ENCODE measurements at regions not wholly inside any gene's neighbourhood (a gene's known extent, or its start where the extent isn't known, plus 50 kb on each side); places are given as distances from the start of the nearest gene placed in this dataset.

DNA sequence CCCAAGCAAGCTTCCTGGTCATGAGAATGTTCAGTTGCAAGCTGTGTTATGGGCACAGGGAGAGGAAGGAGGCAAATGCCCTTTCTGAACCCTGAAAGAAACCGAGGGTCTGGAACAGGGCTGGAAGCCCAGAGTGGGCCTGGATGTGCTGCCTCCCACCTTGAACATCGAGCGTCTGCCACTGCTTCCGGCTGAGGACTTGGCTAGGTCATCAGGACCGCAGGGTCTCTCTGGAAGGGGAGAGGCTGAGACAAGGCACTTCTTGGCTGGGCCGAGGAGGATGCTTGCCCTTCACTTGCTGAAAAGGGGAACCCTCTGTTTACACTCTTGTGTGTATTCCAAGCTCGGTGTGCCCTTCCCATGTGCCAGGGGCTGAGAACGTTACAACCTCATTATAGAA is 168.0 kb upstream of the C1orf174 start:
- DNase-seq = no peak

DNA sequence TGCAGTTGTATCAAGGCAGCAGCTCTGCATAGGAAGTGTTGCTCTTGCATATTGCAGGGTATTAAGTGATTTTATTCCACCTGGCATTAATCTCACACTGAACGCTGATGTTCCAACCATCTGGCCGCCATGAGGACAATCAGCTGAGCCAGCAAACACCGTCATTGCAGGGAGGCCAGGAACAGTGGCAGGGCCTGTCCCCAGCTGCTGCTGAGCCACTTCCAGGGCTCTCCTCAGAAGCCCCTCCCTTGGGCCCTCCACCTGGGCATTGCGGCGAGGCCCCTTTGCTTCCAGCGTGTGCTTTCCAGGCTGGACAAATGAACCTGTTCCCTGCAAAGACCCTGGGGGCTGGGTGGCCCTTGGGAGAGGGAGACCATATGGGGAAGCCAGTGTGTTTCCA is 171.6 kb upstream of the C1orf174 start:
- DNase-seq = no peak

DNA sequence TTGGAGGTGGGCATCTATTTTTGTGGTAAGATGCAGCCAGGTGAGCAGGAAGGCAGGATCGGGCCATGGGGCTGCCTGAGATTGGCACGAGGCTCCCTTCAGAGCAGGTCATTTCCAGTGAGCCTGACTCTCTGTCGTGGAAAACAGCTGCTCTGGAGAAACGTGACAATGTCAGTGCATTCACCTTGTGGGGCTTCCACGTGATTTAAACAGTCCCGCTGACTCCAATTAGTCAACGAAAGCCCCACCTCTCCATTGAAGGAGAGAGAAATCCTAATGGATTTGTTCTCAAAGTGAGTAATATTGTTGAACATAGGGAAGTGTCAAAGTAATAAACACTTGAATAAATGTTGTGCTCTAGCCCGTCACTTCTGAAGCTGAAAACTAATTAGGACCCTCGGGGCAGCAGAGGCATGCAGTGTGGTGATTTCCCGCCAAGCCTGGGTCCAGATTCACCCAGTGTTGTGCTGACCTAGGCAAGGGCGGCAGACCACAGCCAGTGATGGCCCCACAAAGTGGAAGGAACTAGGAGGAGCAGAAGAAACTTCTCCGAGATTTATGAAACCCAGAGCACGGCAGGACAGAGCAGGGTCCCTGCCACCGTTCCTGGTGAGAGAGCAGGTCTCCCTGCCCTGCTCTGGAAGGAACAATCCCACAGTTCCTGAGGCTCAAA is 172.5 kb upstream of the C1orf174 start:
- no peak for DNase-seq

DNA sequence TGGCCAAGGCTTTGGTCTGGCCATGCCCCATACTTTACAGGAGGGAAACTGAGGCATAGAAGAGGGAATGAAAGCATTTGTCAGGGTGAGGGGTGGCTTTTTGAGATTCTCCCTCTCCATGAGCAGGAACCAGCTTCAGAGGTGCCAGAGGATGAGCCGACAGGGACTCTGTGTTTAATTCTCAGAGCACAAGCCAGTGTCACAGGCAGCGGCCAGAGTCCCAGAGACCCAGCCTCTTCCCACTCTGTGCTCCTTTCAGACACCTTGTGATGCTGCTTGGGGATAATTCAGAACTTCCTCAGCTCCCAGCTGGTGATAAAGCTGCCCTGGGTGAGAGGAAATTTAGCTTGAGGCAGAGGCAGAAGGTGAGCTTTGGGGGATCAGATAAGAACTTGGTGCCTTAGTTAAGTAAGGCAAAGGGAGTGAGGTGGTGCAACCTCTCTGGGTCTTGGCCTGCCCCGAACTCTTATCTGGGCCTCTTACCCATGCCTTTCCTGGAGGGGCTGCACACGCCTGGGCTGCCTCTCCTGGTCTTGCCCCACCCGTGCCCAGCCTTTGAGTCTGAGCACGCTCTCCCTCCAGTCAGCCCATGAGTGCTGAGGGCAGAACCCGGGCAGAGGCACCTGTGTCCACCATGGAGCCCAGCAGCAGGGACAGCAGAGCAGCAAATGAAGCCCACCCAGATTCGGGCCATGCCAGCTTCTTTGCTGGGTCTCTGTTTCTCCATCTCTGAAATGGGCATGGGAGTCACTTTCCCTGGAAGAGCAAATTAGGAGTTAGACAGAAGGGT is 175.6 kb upstream of the C1orf174 start:
- DNase-seq = no peak

DNA sequence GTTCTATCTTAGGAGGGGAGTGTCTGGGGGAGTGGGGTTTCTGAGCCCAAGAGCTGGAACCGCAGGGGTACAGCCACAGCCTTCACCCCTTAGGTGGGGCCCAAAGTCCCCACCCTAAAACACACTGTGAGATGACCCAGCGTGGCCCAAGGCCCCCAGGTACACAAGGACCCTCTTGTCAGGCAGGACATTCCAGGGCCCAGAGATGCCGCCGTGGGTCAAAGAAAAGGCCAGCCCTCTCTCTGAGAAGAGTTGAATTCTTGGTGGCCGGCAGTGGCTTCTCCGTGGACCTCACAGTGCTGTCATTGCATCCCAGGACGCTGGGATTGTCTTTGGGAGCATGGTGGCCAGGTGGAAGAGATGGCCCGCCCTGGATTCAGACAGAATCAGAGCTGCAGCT is 176.3 kb upstream of the C1orf174 start:
- no peak for DNase-seq

DNA sequence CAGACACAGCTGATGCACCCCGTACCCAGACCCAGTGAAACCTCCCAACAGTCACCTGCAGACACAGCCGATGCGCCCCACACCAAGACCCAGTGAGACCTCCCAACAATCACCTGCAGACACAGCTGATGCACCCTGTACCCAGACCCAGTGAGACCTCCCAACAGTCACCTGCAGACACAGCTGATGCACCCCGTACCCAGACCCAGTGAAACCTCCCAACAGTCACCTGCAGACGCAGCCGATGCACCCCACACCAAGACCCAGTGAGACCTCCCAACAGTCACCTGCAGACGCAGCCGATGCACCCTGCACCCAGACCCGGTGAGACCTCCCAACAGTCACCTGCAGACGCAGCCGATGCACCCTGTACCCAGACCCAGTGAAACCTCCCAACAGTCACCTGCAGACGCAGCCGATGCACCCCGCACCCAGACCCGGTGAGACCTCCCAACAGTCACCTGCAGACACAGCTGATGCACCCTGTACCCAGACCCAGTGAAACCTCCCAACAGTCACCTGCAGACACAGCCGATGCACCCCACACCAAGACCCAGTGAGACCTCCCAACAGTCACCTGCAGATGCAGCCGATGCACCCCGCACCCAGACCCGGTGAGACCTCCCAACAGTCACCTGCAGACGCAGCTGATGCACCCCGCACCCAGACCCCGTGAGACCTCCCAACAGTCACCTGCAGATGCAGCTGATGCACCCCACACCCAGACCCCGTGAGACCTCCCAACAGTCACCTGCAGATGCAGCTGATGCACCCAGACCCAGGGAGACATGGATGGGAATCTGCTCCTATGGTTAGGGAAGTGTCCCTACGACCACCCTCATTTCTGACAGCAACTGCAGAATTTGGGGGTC is 178.3 kb upstream of the C1orf174 start:
- peak in 1 of 2 experiments; percentile 4 for DNase-seq

DNA sequence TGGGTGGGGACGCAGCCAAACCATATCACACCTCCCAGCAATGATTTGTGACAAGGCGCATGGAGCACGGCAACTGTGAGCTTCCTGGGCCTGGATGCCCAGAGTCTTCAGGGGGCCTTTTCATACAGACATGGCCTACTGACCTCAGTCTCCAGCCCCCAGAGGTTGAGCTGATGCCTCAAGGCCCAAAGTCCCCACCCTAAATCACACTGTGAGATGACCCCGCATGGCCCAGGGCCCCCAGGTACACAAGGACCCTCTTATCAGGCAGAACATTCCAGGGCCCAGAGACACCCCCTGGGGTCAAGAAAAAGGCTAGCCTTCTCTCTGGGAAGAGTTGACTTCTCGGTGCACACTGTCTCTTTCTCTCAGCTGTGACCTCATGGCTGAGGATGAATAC is 179.7 kb upstream of the C1orf174 start:
- DNase-seq = no peak

DNA sequence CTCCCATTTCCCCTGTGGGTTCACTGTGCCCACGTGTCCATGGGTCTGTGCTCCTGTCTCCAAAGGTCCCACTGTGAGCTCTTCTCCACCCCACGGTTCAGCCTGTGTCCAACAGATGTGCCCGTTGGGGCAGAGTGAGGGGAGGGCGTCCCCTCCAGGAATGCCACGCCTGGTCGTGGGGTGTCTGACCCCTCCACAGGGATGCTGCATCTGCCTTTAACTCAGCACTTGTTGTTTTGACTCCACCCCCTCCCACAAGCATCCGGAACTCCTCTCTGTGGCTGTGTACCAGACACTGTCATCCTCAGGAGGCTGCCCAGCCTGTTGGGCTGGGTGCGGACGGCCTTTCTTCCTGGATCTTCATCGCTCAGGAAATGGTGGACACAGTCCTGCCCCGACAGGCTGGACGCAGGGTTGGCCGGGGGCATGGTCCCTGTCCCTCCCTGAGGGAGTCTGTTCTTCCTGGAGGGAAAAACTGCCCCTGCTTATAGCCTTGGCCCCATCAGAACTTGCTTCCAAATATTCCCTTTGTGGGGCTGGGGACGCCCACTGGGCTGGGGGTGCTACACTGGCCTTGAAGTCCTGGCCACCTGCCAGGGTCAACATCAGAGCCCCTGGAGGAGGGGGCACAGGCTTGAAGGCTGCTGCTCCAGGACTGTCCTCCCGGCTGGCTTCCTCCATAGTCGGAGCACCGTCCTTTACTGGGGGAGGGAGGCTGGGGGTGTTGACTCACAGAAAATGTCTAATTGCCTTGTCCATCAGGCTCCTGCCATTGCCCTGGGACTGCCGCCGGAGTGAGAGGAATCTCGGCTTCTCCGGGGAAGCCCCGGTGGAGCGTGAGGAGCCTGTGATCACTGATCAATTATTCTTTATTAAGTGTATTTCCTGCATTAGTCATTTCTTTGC is 182.0 kb upstream of the C1orf174 start:
- no peak for DNase-seq

DNA sequence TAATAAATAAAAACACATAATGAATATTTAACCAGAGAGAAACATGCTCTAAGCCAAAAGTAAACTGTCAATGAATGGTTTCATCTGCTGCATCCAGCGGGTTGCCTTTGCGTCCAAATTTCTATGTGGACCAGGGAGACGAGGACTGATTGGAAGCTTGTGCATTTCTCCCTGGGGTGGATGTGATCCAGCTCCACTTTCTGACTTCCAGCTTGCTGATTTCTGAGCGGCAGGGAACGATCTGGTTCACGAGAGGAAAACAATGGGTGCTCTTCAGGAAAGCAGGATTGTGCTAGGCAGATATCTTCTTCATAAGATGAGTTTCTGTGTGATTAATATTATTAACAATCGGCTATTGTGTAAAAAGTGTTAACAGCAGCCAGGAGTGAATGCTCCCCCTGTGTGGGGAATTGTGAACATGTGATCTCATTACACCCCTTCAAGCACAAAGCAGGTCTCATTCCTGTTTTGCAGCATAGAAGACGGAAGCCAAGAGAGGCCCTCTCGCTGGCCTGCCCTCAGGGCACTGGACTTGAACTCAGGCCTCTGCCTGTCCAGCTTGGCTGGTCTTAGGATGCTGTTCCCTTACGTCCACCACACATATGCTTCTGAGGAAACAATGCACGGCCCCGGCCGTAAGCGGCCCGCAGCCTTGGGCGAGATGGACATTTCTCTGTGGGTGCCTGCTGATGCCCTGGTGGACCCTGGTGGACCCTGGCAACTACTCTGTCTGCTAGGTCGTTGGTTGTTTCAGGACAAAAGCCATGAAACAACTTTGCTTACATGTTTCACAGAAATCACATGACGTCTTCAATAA is 183.4 kb upstream of the C1orf174 start:
- DNase-seq = no peak

DNA sequence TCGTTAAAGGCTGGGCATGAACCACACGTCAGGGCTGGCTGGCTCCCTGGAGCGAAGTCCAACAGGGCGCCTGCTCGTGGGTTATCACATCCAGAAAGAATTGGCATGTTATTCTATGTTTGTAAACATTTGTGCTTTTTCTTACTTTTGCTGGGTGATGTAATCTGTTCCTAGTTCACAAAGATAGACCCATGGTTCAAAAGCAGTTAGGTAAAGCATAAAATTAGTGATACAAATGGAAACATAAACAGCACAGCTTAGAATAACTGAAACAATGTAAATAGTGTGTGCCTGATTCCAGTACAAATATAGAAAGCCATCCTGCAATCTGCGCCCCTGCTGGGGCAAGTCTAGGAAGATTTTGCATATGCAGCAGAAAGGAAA is 184.0 kb upstream of the C1orf174 start:
- no peak for DNase-seq

DNA sequence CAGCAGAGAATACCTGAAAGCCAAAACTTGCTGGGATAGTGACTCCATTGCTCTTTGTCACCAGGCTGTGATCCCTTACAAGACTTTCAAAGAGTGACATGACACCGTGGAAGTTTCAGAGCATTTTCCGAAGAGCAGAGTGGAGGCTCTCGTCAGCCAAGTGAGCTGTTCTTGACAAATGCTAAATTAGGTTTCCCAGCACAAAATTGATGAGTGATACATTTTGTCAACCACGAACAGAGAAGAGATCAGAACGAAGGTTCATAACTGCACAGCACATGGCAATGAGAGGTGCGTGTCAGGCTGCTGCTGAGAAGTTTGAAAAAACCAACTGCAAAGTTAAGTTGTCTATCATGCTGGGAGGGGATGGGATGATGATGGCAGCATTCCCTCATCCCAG is 184.4 kb upstream of the C1orf174 start:
- DNase-seq = no peak

DNA sequence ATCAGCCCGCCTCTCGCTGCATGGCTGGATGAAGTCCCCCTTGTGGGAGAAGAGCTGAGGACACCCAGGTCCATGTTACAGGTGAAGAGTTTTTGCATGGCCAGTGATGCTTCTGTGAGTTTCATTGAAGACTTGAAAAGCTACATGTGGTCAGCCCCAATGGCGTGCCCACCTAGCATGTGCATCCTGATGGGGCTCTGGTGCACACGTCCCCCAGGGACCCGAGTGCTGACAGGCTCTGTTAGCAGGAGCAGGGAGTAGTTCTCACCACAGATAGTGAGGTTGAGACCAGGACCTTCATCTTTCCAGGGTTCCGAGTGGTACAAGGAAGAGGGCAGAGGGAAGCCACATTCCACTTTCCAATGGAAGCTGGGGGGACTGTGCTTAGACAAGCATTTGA is 184.8 kb upstream of the C1orf174 start:
- DNase-seq = no peak

DNA sequence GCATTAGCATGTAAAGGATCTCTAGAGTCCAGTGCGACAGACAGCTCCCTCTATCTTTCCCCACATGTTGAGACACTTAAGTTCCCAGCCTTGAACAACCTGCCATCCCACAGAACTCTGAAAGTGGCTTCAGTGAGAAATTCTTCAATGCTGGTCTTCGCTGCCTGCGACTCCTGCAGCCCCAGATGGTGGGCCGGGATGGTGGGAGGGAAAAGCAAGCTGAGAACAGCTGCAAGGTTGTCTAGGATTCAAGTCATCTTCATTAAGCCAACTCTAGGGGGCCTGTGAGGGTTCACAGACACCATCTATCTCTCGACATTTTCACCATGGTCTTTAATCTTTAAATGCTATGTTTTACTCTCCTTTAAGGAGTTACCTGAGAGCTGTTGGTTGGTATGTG is 185.5 kb upstream of the C1orf174 start:
- no peak for DNase-seq

DNA sequence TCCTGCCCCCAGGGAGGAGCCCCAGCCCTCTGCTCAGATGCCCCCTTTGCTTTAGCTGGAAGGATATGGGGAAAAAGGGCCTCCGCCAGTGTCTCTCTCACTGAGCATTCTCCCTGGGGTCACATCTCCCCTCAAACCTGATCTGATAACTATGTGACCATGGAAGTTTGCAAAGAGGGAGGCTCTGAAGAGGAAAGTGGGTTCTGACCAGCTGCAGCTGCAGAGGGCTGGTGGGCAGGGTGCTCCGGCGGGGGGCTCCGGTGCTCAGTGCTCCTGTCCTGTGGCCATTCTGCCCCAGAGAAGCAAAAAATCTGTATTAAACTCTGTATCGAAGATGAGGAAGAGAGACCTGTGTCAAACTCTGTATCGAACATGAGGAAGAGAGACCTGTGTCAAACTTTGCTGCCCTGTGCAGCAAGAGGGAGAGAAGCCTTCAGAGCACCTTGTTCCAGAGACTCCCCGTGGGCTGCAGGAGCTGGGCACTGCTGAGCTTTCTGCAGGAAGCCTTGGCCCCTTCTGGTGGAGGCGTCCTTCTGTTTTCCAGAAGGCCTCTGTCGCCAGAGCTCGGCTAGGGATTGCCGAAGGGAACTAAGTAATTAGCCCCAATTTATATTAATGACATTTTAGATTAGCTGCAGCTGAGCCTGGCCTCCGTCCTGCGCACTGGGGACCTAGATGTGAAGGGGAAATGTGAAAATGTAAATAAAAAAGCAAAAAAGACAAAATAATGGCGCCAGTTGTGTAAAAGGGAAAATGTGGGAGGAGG is 186.2 kb upstream of the C1orf174 start:
- DNase-seq = no peak

DNA sequence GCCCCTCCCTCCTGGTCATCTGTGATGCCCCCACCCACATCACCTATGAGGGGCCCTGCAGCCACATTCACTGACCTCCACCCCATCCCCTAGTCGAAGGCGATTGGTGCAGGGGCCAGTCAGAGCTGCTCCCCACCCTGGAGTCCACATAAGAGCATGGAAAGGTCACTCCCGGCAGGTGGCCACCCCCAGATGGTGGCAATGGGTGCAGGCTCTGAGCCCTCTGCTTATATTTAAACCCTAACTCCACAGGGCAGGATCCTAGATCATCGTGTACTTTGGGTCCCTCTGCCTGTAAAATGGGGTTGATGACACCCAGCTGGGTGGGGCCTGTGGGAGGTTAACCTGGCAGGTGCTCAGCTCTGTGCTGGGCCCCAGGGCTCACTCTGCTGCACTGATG is 186.8 kb upstream of the C1orf174 start:
- no peak for DNase-seq

DNA sequence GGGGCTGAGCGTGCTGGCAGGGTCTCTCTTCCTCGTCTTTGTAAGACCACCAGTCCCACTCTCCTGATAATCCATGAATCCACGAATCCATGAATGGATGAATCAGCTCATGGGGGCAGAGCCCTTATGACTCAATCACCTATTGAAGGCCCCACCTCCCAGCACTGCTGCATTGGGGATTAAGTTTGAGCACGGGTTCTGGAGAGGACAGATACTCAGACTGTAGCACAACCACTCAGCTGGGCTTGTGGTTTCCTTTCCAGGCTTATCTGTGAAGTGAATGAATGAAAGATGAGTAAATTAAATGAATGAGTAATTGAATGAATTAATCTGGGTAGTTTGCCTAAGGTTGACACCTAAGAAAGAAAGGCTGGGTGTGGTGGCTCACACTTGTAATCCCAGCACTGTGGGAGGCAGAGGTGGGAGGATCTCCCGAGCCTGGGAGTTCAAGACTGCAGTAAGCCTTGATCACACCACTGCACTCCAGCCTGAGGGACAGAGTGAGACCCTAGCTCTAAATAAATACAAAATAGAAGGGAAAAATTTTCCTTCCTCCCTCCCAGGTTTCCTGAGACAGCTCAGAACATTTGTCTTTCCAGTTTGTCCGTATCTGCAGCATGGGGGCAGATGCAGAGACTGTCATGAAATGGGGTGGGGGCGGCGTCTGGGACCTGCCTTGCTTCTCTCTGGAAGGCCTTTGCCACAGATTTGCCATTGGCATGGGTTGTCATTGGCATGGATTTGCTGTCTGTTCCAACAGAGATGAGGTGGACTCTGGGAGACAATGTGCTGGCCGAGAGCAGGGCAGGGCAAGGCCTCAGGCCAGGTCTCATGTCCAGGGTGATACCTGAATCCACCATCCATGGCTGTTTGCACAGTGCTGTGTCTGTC is 187.7 kb upstream of the C1orf174 start:
- DNase-seq = no peak

DNA sequence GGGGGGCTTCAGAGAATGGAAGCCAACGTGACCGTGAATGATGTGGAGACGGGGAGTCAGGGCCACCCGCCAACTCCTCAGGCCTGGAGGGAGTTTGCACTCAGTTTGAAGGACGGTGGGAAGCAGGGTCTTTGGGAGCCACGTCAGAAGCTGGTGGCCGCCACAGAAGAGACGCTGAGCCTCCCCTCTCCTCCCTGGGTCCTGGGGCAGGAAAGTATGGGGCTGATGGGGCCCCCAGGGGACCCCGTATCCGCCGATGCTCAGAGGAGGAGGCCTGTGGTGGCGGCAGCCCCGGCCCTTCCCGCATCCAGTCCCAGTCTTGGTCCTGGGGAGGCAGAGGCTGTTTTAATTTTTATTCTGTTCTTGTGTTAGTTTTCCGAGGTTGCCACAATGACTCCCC is 188.6 kb upstream of the C1orf174 start:
- no peak for DNase-seq

DNA sequence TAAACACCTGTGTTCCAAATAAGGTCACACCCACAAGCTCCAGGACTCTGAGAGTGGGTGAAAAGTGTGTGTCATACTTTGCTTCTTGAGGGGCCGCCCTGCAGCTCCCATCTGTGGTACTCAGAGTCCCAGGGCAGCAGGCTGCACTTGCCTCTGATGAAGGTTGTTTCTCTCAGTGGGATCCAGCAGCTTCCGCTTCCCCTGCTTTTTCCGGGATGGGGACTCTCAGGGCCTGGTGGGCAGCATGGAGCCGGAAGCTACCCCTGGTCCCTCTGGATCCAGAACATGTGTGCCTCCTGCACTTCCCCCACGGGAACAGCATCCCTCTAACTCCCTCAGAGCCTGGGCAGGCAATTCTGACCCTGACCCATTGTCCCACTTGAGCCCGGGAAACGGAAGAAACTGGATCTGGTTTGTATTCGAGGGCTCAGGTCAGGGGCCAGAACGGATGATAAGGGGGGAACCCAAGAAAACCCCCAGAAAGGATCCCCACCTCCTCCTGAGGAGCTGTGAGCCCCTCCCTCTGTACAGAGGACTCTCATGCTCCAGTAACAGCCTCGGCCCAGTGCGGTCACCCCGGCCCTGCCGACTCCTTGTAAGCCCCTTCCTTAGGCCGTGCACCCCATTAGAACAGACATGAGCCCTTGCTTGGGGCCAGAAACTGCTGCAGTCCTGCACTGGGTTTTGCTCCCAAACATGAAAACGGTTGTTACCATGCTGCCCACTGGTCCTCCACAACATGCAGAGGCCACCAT is 189.5 kb upstream of the C1orf174 start:
- DNase-seq = no peak

DNA sequence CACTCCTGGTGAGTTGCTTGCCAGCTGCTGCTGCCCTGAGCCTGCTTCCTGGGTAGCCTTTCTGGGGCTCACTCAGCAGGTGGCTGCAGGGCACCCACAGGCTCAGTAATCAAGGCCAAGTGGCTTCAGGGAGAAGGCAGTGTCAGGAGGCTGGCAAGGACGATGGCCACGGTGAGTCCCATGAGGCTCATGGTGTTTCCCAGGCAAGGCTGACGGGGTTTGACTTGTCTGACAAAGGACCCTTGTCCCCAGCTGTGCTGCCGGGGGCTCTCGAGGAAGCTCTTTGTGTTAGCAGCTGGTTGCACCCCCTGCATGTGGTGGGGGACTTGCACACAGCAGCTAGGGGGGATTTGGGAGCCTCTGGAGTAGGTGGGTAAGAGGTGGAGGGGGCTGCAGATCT is 190.5 kb upstream of the C1orf174 start:
- DNase-seq = no peak
